Stimulated activated CD8-positive, alpha-beta memory T cell treated with anti-CD3 and anti-CD28 coated beads, Interleukin-15, amount 100 ng/mL, for 4 hours (primary cell): ENCODE measurements at regions not wholly inside any gene's neighbourhood (a gene's known extent, or its start where the extent isn't known, plus 50 kb on each side); places are given as distances from the start of the nearest gene placed in this dataset.
"Not testable (repeated sequence)": the region's sequence is repeated elsewhere in the genome, so short reads cannot be mapped to it uniquely, and the experiment has no call there.

Source experiments
- DNase-seq, 2 donors: peaks; one replicate each; pipeline ENCODE4 v3.0.0-alpha.2; 2020; ENCODE audit warnings: low read depth in 2 of 2

- DNase-seq = no peak
Measured at GRCh38 chr13:50452756-50453155, 390.7 kb downstream of the DLEU7 start.

- DNase-seq = no peak
Measured at GRCh38 chr13:50453188-50453587, 390.3 kb downstream of the DLEU7 start.

GRCh38 chr13:50456111-50456510, 387.4 kb downstream of the DLEU7 start:
- DNase-seq = no peak

- no peak for DNase-seq
Measured at GRCh38 chr13:50457415-50458393, 385.8 kb downstream of the DLEU7 start.

GRCh38 chr13:50459046-50459445, 384.4 kb downstream of the DLEU7 start:
- no peak for DNase-seq

GRCh38 chr13:50459658-50460057, 383.8 kb downstream of the DLEU7 start:
- DNase-seq = no peak

- DNase-seq = no peak
Measured at GRCh38 chr13:50460358-50460757, 383.1 kb downstream of the DLEU7 start.

GRCh38 chr13:50461189-50461588, 382.3 kb downstream of the DLEU7 start:
- DNase-seq = no peak

- no peak for DNase-seq
Measured at GRCh38 chr13:50463719-50464118, 379.8 kb downstream of the DLEU7 start.

- DNase-seq = no peak
Measured at GRCh38 chr13:50464349-50465251, 378.9 kb downstream of the DLEU7 start.

GRCh38 chr13:50466456-50466855, 377.0 kb downstream of the DLEU7 start:
- no peak for DNase-seq

GRCh38 chr13:50467156-50468110, 376.1 kb downstream of the DLEU7 start:
- no peak for DNase-seq

GRCh38 chr13:50468849-50469669, 374.4 kb downstream of the DLEU7 start:
- DNase-seq = no peak

- not testable (repeated sequence) for DNase-seq
Measured at GRCh38 chr13:50473050-50473449, 370.4 kb downstream of the DLEU7 start.

GRCh38 chr13:50474088-50474662, 369.3 kb downstream of the DLEU7 start:
- no peak for DNase-seq

- no peak for DNase-seq
Measured at GRCh38 chr13:50476577-50477285, 366.8 kb downstream of the DLEU7 start.

- DNase-seq = no peak
Measured at GRCh38 chr13:50481936-50482335, 361.6 kb downstream of the DLEU7 start.

GRCh38 chr13:50483416-50483815, 360.1 kb downstream of the DLEU7 start:
- DNase-seq = no peak

- DNase-seq = no peak
Measured at GRCh38 chr13:50484472-50485113, 358.9 kb downstream of the DLEU7 start.
